ENCODE measurements at regions not wholly inside any gene's neighbourhood (a gene's known extent, or its start where the extent isn't known, plus 50 kb on each side); places are given as distances from the start of the nearest gene placed in this dataset.

GRCh38 chr6:829656-830055, 136.7 kb upstream of the EXOC2 start:
- Histone ChIP-seq H3K4me1 (ENCODE audit: control insufficient read depth, insufficient read depth, low read length) (no peaks in the 10 kb centered on the region; the same call in 1 of the 2 replicates), H3K27ac (ENCODE audit: control insufficient read depth, insufficient read depth) (no peak overlapping the region), H4K20me1 (ENCODE audit: control insufficient read depth, insufficient read depth) (no peaks in the 10 kb centered on the region), H3K9me3 (replicated peaks; ENCODE audit: control insufficient read depth, insufficient read depth, low read length) (peaks cover 10% of the 10 kb centered on the region), H3K4me3 (no peak overlapping the region), H3K9ac (ENCODE audit: control insufficient read depth, insufficient read depth, low read length) (no peak overlapping the region), H3K4me2 (ENCODE audit: control insufficient read depth, insufficient read depth) (no peak overlapping the region), H3K79me2 (ENCODE audit: control insufficient read depth, insufficient read depth, low read length) (no peaks in the 10 kb centered on the region), H3K36me3 (ENCODE audit: control insufficient read depth in 2 of 2, insufficient read depth in 2 of 2, low read length in 1 of 2) (no peaks in the 10 kb centered on the region), H2AFZ (ENCODE audit: control insufficient read depth, low read depth, low read length) (no peak overlapping the region), H3K27me3 (replicated peaks in 1 of 2; ENCODE audit: control insufficient read depth in 2 of 2, insufficient read depth in 2 of 2, low read length in 1 of 2) (no peaks in the 10 kb centered on the region)
- FAIRE-seq = no peak
- no TSS peak for BruUV-seq (replicated peaks)
- no peak for DNase-seq (ENCODE audit: low read depth, low spot score)
- ATAC-seq = no peak
- ChIA-PET POLR2A (no interaction called here), CTCF (no interaction called here), SMC1A (ENCODE audit: uncharacterized antibody, unreplicated experiment) (interaction anchor here (1.0 kb wide), 1 partner anchor 10 kb away, joined by 3 read pairs; no protein-coding TSS in a partner anchor), RAD21 (ENCODE audit: unreplicated experiment) (no interaction called here)
- no peak for TF ChIP-seq SPI1 (IDR thresholded peaks at IDR 0.05; ENCODE audit: borderline replicate concordance, insufficient read depth, low read depth, low read length)
- TF ChIP-seq CREB1 (IDR thresholded peaks at IDR 0.05; ENCODE audit: low read depth) = no peak
- no peak for TF ChIP-seq KAT2A (conservative IDR thresholded peaks at IDR 0.05; ENCODE audit: control insufficient read depth, low read depth, low read length)
- TF ChIP-seq STAT1 (conservative IDR thresholded peaks at IDR 0.05) = no peak
- no peak for TF ChIP-seq RB1 (IDR thresholded peaks at IDR 0.05; ENCODE audit: borderline replicate concordance)
- TF ChIP-seq RCOR1 (conservative IDR thresholded peaks at IDR 0.05; ENCODE audit: low read depth, low read length) = no peak
- TF ChIP-seq MTA2 (IDR thresholded peaks at IDR 0.05; ENCODE audit: low read depth) = no peak
- no peak for TF ChIP-seq SMC3 (IDR thresholded peaks at IDR 0.05; ENCODE audit: borderline replicate concordance, low read length)
- TF ChIP-seq, protein P1, sequence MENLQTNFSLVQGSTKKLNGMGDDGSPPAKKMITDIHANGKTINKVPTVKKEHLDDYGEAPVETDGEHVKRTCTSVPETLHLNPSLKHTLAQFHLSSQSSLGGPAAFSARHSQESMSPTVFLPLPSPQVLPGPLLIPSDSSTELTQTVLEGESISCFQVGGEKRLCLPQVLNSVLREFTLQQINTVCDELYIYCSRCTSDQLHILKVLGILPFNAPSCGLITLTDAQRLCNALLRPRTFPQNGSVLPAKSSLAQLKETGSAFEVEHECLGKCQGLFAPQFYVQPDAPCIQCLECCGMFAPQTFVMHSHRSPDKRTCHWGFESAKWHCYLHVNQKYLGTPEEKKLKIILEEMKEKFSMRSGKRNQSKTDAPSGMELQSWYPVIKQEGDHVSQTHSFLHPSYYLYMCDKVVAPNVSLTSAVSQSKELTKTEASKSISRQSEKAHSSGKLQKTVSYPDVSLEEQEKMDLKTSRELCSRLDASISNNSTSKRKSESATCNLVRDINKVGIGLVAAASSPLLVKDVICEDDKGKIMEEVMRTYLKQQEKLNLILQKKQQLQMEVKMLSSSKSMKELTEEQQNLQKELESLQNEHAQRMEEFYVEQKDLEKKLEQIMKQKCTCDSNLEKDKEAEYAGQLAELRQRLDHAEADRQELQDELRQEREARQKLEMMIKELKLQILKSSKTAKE (IDR thresholded peaks at IDR 0.05; ENCODE audit: low read depth, poor library complexity, severe bottlenecking) = no peak
- no peak for TF ChIP-seq ZNF207 (IDR thresholded peaks at IDR 0.05; ENCODE audit: borderline replicate concordance)
- TF ChIP-seq TCF12 (IDR thresholded peaks at IDR 0.05; ENCODE audit: low read depth, low read length) = no peak
- TF ChIP-seq STAT3 (IDR thresholded peaks at IDR 0.05; ENCODE audit: low read depth, low read length) = no peak
- TF ChIP-seq MXI1 (IDR thresholded peaks at IDR 0.05; ENCODE audit: low read depth, low read length) = no peak
- no peak for TF ChIP-seq ZNF274 (IDR thresholded peaks at IDR 0.05; ENCODE audit: insufficient read depth, insufficient read length)
- TF ChIP-seq TCF3 (IDR thresholded peaks at IDR 0.05; ENCODE audit: borderline replicate concordance, insufficient read depth, low read depth, low read length) = no peak
- TF ChIP-seq ZSCAN29 (IDR thresholded peaks at IDR 0.05) = no peak
- TF ChIP-seq, protein P2, sequence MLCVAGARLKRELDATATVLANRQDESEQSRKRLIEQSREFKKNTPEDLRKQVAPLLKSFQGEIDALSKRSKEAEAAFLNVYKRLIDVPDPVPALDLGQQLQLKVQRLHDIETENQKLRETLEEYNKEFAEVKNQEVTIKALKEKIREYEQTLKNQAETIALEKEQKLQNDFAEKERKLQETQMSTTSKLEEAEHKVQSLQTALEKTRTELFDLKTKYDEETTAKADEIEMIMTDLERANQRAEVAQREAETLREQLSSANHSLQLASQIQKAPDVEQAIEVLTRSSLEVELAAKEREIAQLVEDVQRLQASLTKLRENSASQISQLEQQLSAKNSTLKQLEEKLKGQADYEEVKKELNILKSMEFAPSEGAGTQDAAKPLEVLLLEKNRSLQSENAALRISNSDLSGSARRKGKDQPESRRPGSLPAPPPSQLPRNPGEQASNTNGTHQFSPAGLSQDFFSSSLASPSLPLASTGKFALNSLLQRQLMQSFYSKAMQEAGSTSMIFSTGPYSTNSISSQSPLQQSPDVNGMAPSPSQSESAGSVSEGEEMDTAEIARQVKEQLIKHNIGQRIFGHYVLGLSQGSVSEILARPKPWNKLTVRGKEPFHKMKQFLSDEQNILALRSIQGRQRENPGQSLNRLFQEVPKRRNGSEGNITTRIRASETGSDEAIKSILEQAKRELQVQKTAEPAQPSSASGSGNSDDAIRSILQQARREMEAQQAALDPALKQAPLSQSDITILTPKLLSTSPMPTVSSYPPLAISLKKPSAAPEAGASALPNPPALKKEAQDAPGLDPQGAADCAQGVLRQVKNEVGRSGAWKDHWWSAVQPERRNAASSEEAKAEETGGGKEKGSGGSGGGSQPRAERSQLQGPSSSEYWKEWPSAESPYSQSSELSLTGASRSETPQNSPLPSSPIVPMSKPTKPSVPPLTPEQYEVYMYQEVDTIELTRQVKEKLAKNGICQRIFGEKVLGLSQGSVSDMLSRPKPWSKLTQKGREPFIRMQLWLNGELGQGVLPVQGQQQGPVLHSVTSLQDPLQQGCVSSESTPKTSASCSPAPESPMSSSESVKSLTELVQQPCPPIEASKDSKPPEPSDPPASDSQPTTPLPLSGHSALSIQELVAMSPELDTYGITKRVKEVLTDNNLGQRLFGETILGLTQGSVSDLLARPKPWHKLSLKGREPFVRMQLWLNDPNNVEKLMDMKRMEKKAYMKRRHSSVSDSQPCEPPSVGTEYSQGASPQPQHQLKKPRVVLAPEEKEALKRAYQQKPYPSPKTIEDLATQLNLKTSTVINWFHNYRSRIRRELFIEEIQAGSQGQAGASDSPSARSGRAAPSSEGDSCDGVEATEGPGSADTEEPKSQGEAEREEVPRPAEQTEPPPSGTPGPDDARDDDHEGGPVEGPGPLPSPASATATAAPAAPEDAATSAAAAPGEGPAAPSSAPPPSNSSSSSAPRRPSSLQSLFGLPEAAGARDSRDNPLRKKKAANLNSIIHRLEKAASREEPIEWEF (IDR thresholded peaks at IDR 0.05; ENCODE audit: insufficient replicate concordance, low read depth, low read length) = no peak
- intact Hi-C loops (cut with micrococcal nuclease; ENCODE audit: unreplicated experiment) (no loop called here), in situ Hi-C loops (cut with MboI) (no loop called here)
- WGBS (ENCODE audit: insufficient coverage, insufficient replicate concordance, low lambda C conversion rate, missing lambda C conversion rate) = 35% methylated on average over 4 of the region's 4 CpGs

Data from GM12878 (cell line).